Upper lobe of left lung (tissue), 4 donors: ENCODE measurements at regions not wholly inside any gene's neighbourhood (a gene's known extent, or its start where the extent isn't known, plus 50 kb on each side); places are given as distances from the start of the nearest gene placed in this dataset.

ENCODE experiments used
- POLR2A ChIP-seq, 4 donors: fragments of 450-650 bp; IDR thresholded peaks; one replicate each; pipeline ENCODE4 v1.5.1; 2016 to 2017; ENCODE audit warnings: antibody characterized with exemption in 4 of 4, mild to moderate bottlenecking in 2 of 4
- TF ChIP-seq, protein P1 (sequence below), 6 experiments: fragments of 450-650 bp in 4 of 6; fragments of 200-600 bp in 2 of 6; sonication (generic) in 2 of 6; IDR thresholded peaks; one replicate each; pipeline ENCODE4 v1.5.1; 2016 to 2019; ENCODE audit warnings: antibody characterized with exemption in 6 of 6

DNA sequence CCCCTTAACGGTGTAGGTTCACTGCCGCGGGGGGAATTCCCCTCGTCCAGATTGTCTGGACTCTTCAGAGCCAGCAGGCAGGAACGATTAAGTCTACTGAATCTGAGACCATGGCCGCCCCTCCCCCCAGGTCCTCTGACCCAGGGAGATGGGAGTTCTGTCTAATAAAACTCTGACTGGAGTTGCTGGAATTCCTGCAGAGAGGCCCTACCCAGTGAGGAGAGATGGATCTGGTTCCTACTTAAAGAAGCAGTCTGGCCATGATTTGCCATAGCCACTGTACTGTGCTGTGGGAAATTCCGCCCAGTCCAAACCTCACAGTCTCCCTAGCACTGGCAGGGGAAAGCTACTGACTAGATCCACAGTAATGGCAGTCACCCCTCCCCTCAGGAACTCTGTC, 237.7 kb upstream of the RASA1 start:
- TF ChIP-seq, protein P1, sequence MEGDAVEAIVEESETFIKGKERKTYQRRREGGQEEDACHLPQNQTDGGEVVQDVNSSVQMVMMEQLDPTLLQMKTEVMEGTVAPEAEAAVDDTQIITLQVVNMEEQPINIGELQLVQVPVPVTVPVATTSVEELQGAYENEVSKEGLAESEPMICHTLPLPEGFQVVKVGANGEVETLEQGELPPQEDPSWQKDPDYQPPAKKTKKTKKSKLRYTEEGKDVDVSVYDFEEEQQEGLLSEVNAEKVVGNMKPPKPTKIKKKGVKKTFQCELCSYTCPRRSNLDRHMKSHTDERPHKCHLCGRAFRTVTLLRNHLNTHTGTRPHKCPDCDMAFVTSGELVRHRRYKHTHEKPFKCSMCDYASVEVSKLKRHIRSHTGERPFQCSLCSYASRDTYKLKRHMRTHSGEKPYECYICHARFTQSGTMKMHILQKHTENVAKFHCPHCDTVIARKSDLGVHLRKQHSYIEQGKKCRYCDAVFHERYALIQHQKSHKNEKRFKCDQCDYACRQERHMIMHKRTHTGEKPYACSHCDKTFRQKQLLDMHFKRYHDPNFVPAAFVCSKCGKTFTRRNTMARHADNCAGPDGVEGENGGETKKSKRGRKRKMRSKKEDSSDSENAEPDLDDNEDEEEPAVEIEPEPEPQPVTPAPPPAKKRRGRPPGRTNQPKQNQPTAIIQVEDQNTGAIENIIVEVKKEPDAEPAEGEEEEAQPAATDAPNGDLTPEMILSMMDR (IDR thresholded peaks at IDR 0.05), result no peak
- no peak for TF ChIP-seq POLR2A (IDR thresholded peaks at IDR 0.05)
